ENCODE measurements at regions not wholly inside any gene's neighbourhood (a gene's known extent, or its start where the extent isn't known, plus 50 kb on each side); places are given as distances from the start of the nearest gene placed in this dataset.

DNA sequence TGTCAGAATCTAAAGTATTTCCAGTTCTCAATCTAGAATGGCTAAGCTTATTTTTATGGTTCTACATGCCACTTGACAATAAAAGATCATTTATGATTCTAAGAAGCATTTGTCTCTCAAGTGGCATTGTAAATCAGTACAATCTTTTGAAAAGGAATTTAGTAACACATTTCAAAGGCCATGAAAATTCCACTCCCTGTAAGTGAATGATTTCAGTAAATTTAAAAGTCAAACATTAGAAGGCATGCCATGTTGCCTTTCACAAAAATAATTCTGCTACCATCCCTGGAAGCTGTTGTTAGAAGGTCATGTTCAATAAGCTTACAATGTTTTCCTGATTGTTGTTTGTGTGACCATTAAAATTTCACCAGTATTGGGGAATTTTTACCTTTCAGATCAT lies 142.9 kb downstream of the RPIA start:
- H3K27ac Mint-ChIP-seq: no peak overlapping the region
- H3K9me3 Mint-ChIP-seq: no peaks in the 10 kb centered on the region
- H3K36me3 Mint-ChIP-seq (ENCODE audit: low read depth): no peaks in the 10 kb centered on the region
- no peaks in the 10 kb centered on the region for H3K27me3 Mint-ChIP-seq (ENCODE audit: insufficient read depth)
- DNase-seq: no peak
- no peak overlapping the region for H3K4me3 Mint-ChIP-seq
- TF ChIP-seq, protein P1, sequence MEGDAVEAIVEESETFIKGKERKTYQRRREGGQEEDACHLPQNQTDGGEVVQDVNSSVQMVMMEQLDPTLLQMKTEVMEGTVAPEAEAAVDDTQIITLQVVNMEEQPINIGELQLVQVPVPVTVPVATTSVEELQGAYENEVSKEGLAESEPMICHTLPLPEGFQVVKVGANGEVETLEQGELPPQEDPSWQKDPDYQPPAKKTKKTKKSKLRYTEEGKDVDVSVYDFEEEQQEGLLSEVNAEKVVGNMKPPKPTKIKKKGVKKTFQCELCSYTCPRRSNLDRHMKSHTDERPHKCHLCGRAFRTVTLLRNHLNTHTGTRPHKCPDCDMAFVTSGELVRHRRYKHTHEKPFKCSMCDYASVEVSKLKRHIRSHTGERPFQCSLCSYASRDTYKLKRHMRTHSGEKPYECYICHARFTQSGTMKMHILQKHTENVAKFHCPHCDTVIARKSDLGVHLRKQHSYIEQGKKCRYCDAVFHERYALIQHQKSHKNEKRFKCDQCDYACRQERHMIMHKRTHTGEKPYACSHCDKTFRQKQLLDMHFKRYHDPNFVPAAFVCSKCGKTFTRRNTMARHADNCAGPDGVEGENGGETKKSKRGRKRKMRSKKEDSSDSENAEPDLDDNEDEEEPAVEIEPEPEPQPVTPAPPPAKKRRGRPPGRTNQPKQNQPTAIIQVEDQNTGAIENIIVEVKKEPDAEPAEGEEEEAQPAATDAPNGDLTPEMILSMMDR (IDR thresholded peaks at IDR 0.05): no peak
- H3K4me1 Mint-ChIP-seq (ENCODE audit: low read depth): peaks cover 4% of the 10 kb centered on the region; the same call in 1 of the 2 replicates

DNA sequence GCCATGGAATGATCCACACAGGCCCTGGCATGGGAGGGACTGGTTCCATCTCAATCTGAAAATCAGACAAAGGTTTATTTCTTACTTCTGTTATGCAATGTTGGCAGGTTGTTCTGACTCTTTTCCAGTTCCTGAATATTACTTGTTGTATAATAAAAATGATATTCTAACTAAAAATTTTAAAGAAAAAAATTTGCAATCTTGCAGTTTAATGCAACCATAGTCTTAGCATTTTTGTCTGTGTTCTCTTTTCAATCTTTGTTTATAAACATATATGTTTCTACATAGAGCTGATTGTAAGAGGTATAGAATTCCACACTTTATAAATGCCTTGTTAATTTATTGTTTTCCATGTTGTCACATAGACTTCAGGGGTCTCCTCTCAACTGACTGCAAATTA lies 143.4 kb downstream of the RPIA start:
- no peak for DNase-seq
- TF ChIP-seq, protein P1 (IDR thresholded peaks at IDR 0.05): no peak
- H3K36me3 Mint-ChIP-seq (ENCODE audit: low read depth): no peaks in the 10 kb centered on the region
- H3K27me3 Mint-ChIP-seq (ENCODE audit: insufficient read depth): no peaks in the 10 kb centered on the region
- H3K4me3 Mint-ChIP-seq: no peak overlapping the region
- peaks cover 4% of the 10 kb centered on the region; the same call in 1 of the 2 replicates for H3K4me1 Mint-ChIP-seq (ENCODE audit: low read depth)
- no peaks in the 10 kb centered on the region for H3K9me3 Mint-ChIP-seq
- H3K27ac Mint-ChIP-seq: no peak overlapping the region

DNA sequence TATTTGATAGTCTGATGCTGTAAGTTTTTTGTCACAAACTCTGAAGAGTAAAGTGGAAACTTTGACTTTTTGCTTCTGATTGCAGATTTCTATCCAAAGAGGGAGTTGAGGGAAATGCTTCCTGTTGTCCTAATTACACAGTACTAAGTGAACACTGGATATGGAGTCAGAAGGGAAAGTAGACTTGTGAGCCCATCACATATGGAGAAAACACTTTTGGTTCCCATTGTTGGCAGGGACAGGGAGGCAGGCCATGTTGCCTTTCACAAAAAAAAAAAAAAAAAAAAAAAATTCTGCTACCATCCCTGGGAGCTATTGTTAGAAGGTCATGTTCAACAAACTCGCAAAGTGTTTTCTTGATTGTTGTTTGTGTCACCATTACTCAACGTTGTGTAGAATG lies 144.3 kb downstream of the RPIA start:
- DNase-seq: no peak
- TF ChIP-seq, protein P1 (IDR thresholded peaks at IDR 0.05): no peak
- H3K4me3 Mint-ChIP-seq: no peak overlapping the region
- no peaks in the 10 kb centered on the region for H3K9me3 Mint-ChIP-seq
- H3K27me3 Mint-ChIP-seq (ENCODE audit: insufficient read depth): no peaks in the 10 kb centered on the region
- H3K27ac Mint-ChIP-seq: no peak overlapping the region
- H3K4me1 Mint-ChIP-seq (ENCODE audit: low read depth): peaks cover 4% of the 10 kb centered on the region; the same call in 1 of the 2 replicates
- no peaks in the 10 kb centered on the region for H3K36me3 Mint-ChIP-seq (ENCODE audit: low read depth)

DNA sequence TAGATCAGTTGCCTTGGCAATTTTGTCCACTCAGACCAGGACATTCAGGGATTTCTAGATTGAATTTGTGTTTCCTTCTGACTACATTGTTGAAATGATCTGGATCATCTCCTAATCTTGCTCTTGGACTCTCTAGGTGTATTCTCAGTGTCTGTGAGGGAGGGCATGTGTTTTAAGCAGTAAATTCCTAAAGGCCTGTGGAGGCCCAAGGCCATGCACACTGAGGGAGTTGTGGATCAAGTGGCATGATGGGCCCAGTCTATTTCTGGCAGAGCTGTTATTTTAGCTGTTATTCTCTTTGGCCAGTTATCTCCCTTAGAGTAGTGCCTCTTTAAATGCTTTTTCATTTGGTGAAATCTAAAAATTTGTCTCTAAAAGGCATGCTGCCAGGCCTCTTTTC lies 144.9 kb downstream of the RPIA start:
- Mint-ChIP-seq H3K4me1 (ENCODE audit: low read depth) (peaks cover under 1% of the 10 kb centered on the region; the same call in 1 of the 2 replicates), H3K36me3 (ENCODE audit: low read depth) (no peaks in the 10 kb centered on the region), H3K9me3 (no peaks in the 10 kb centered on the region), H3K4me3 (no peak overlapping the region), H3K27ac (no peak overlapping the region), H3K27me3 (ENCODE audit: insufficient read depth) (0 out of 2 replicates have a peak, but pooled peaks cover 2% of the 10 kb centered on the region)
- no peak for DNase-seq
- TF ChIP-seq, protein P1 (IDR thresholded peaks at IDR 0.05): no peak

DNA sequence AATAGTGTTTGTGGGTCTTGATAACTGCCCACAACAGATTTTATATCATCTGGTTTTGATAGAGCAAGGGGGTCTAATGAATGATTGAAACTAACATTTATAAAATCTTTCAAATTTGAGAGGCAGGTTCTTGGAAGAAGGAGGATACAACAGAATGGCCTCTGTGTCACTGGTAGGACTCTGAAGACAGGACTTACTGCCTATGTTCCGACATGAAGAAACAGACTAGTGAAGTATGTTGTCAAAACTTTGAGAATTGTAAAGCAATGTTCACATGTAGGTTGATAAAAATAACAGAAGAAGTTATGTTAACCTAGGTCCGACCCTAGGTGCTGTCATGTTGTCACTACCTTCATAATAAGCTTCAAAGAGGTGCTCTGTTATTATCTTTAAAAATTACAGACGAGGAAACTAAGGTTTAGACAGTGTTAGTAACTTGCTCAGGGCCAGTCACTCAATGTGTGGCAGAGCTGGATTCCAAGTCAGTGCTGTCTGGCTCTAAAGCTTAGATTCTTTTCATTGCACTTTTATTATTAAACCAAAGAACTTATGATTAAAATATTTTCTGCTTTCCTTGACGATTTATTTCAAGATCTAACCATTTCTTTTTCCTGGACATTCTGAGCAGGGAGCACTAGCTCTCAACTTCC lies 146.2 kb downstream of the RPIA start:
- H3K27ac Mint-ChIP-seq: no peak overlapping the region
- no peaks in the 10 kb centered on the region for H3K9me3 Mint-ChIP-seq

More for the DNA sequence above, 146.2 kb downstream of the RPIA start:
- 0 out of 2 replicates have a peak, but pooled peaks cover 3% of the 10 kb centered on the region for H3K27me3 Mint-ChIP-seq (ENCODE audit: insufficient read depth)
- TF ChIP-seq, protein P1 (IDR thresholded peaks at IDR 0.05): no peak
- H3K4me1 Mint-ChIP-seq (ENCODE audit: low read depth): no peaks in the 10 kb centered on the region
- H3K36me3 Mint-ChIP-seq (ENCODE audit: low read depth): no peaks in the 10 kb centered on the region
- DNase-seq: no peak
- H3K4me3 Mint-ChIP-seq: no peak overlapping the region

Measured in HFFc6 (cell line).